ENCODE measurements at regions not wholly inside any gene's neighbourhood (a gene's known extent, or its start where the extent isn't known, plus 50 kb on each side); places are given as distances from the start of the nearest gene placed in this dataset.

- DNase-seq: no peak
Measured at GRCh38 chr3:117928836-117929235, 1105.8 kb downstream of the IGSF11 start.

- DNase-seq: no peak
Measured at GRCh38 chr3:117932441-117932840, 1102.2 kb downstream of the IGSF11 start.

GRCh38 chr3:117936159-117936558 is 1098.5 kb downstream of the IGSF11 start:
- DNase-seq: no peak

GRCh38 chr3:117938974-117939373 is 1095.7 kb downstream of the IGSF11 start:
- no peak for DNase-seq

GRCh38 chr3:117939425-117940027 is 1095.1 kb downstream of the IGSF11 start:
- DNase-seq: no peak

GRCh38 chr3:117941015-117941414 is 1093.6 kb downstream of the IGSF11 start:
- no peak for DNase-seq

- no peak for DNase-seq
Measured at GRCh38 chr3:117941756-117942155, 1092.9 kb downstream of the IGSF11 start.

- DNase-seq: no peak
Measured at GRCh38 chr3:117954131-117954530, 1080.5 kb downstream of the IGSF11 start.

- no peak for DNase-seq
Measured at GRCh38 chr3:117955196-117955595, 1079.5 kb downstream of the IGSF11 start.

- DNase-seq: no peak
Measured at GRCh38 chr3:117958027-117958426, 1076.6 kb downstream of the IGSF11 start.

- DNase-seq: no peak
Measured at GRCh38 chr3:117962750-117963149, 1071.9 kb downstream of the IGSF11 start.

GRCh38 chr3:117963858-117964257 is 1070.8 kb downstream of the IGSF11 start:
- DNase-seq: no peak

- no peak for DNase-seq
Measured at GRCh38 chr3:117964814-117965213, 1069.8 kb downstream of the IGSF11 start.

GRCh38 chr3:117977504-117978228 is 1057.0 kb downstream of the IGSF11 start:
- no peak for DNase-seq

- DNase-seq: no peak
Measured at GRCh38 chr3:117979466-117979865, 1055.2 kb downstream of the IGSF11 start.

GRCh38 chr3:117987256-117987655 is 1047.4 kb downstream of the IGSF11 start:
- DNase-seq: no peak

- DNase-seq: no peak
Measured at GRCh38 chr3:117989982-117990381, 1044.7 kb downstream of the IGSF11 start.

GRCh38 chr3:117990627-117991026 is 1044.0 kb downstream of the IGSF11 start:
- no peak for DNase-seq

- no peak for DNase-seq
Measured at GRCh38 chr3:117995842-117996437, 1038.7 kb downstream of the IGSF11 start.

- peak; percentile 92 for DNase-seq
Measured at GRCh38 chr3:117997201-117998049, 1037.2 kb downstream of the IGSF11 start.

GRCh38 chr3:117998071-117998470 is 1036.6 kb downstream of the IGSF11 start:
- no peak for DNase-seq

GRCh38 chr3:118000219-118000618 is 1034.4 kb downstream of the IGSF11 start:
- no peak for DNase-seq

GRCh38 chr3:118001380-118001779 is 1033.3 kb downstream of the IGSF11 start:
- DNase-seq: no peak
